ENCODE measurements at regions not wholly inside any gene's neighbourhood (a gene's known extent, or its start where the extent isn't known, plus 50 kb on each side); places are given as distances from the start of the nearest gene placed in this dataset.

GRCh38 chr9:106233116-106233515 is 538.8 kb downstream of the TMEM38B start:
- TF ChIP-seq POLR2A (IDR thresholded peaks at IDR 0.05) (no peak), CTCF (IDR thresholded peaks at IDR 0.05) (no peak), POLR2AphosphoS5 (IDR thresholded peaks at IDR 0.05) (no peak), EP300 (IDR thresholded peaks at IDR 0.05) (no peak)
